COLO668 (cell line): ENCODE measurements at regions not wholly inside any gene's neighbourhood (a gene's known extent, or its start where the extent isn't known, plus 50 kb on each side); places are given as distances from the start of the nearest gene placed in this dataset.
"Not testable (repeated sequence)": the region's sequence is repeated elsewhere in the genome, so short reads cannot be mapped to it uniquely, and the experiment has no call there.

Source experiments
- DNase-seq: peaks from one replicate; lab custom pipeline; 2025; ENCODE audit not compliant: unreplicated experiment; lab: John Stamatoyannopoulos, UW

DNA sequence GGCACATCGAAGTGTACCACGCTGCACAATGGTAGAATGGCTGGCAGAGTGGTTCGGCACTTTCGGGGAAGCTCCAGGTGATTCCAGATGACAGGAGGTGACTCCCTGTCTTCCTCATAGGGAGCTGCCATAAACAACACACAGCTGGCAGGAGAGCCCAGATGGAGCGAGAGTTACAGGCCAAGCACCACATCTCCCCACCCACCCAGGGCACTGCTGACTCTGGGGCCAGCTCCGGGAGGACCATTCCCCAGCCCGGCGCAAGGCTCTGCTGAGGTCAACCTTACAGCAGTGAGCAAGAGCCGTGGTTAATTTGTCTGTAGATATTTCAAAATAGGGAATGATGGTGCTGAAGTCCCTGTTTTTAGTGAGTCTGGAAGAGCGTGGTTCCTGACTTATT lies 78.8 kb upstream of the HMGXB4 start:
- DNase-seq, result no peak

DNA sequence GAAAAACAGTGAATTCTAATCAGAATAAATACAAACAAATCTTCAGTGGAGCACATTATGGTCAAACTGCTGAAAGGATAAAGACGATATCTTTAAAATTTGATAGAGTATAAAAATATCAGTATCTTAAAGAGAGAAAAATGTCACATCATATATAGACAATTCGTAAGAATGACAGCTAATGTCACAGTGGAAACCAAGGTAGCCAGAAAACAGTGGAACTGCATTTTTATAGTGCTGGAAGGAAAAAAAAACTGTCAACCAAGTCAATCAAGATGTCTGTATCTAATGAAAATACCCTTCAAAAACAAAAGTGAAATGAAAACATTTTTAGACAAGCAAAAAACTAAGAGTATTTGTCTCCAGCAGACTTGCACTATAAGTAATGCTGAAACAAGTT lies 73.4 kb upstream of the HMGXB4 start:
- no peak for DNase-seq

DNA sequence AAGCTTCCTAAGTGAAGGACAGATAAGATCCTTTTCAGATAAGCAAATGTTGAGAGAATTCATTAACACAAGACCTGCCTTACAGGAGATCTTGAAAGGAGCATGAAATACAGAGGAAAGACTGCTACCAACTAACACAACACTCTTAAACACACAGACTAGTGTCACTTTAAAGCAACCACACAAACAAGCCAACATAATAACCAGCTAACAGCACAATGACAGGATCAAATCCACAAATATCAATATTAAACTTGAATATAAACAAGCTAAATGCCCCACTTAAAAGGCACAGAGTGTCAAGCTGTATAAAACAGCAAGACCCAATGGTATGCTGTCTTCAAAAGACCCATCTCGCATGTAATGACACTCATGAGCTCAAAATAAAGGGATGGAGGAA lies 70.8 kb upstream of the HMGXB4 start:
- no peak for DNase-seq

DNA sequence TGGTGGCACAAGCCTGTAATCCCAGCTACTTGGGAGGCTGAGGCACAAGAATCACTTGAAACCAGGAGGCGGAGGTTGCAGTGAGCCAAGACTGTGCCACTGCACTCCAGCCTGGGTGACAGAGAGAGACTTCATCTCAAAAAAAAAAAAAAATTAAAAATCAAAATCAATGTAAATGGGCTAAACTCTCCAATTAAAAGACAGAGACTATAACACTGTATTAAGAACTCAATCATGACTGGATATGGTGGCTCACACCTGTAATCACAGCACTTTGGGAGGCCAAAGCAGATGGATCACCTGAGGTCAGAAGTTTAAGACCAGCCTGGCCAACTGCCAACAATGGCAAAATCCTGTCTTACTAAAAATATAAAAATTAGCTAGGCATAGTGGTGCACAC lies 68.4 kb upstream of the HMGXB4 start:
- not testable (repeated sequence) for DNase-seq

DNA sequence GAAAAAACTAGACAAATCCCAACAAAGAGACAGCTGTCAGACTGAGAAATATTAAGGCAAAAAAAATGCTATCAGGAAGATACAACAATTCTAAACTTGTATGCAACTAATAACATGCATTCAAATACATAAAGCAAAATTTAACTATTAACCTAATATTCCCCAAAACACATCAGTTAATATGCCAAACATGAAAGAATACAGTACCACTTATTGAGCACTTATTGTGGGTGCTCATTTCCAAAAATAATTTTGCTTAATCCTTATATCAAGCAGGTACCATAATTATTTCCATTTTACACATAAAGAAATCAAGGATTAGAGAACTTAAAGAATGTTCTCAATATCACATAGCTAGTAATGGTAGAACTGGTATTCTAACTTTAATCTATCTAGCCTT lies 67.7 kb upstream of the HMGXB4 start:
- DNase-seq, result no peak

DNA sequence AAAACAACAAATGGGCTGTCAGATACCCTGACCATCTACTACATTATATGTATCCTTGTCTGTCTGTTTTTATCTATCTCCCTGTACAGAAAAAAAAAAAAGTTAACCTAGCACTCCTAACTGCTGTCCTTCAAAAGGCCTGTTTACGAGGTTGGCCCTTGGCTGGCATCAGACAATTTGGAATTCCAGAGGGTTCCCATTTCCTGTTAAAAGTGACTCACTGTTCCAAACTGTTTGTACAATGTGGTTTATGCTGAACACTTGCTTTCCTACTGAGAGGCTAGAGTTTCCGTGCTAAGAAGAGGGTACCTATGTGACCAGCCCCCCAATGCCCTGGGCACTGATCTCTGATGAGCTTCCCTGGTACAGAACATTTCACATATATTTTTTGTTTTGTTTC lies 65.9 kb upstream of the HMGXB4 start:
- DNase-seq, result no peak

DNA sequence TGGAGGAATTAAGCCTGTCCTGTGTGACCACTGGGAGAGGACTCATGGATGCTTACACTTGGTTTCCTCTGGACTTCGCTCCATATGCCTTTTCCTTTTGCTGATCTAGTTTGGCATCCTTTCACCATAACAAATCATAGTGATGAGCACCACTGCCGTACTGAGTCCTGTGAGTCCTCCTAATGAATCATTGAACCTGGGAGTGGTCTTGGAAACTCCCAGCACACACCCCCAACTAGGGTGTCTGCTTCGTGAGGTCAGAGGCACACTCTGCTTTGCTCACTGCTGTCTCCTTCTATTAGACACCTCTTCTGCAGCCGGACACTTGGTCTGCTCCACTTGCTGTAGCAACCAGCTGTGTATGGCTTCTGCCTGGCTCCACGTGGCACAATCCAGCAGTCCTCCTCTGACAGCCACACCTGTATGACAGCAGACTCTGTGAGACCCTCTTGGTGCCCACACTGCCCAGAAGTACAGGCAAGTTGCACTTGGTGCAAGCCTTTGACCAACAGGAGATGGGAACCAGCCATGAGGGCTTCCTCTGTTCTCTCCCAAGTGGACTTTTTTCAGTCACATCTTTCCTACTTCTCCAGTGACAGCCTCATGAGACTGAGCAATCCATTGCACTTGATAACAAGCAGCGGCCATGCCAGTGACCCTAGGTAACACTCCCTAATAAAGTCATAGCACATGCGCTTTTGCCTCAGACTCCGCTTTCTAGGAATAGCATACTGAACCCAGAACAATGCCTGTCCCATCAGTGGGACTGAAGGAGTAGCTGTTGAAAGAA lies 65.0 kb upstream of the HMGXB4 start:
- DNase-seq, result no peak

DNA sequence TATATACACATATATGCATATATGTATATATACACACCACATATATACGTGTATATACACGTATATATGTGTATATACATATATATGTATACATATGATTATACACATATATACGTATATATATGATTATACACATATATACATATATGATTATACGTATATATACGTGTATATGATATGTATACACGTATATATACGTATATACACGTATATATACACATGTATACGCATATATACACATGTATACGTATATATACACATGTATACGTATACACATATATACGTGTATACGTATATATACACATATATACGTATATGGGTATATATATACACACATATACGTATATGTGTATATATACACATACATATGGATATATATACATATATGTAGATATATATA lies 62.1 kb upstream of the HMGXB4 start:
- DNase-seq, result no peak

DNA sequence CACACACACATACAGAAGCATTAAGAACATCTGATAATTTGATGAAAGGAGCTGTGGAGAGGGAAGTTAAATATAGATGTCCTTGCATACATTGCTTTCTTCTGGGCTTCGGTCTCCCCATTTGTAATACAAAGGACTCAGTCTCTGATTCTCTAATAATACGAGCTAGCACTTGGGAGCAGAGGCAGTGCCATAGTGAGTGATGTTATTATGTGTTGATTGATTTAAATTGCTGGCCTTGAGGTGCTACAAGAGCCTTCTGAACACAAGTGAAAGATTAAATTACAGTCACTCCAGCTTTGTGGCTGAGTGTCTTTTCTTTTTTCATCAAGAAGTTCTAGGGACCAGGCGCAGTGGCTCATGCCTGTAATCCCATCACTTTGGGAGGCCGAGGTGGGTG lies 61.5 kb upstream of the HMGXB4 start:
- no peak for DNase-seq

DNA sequence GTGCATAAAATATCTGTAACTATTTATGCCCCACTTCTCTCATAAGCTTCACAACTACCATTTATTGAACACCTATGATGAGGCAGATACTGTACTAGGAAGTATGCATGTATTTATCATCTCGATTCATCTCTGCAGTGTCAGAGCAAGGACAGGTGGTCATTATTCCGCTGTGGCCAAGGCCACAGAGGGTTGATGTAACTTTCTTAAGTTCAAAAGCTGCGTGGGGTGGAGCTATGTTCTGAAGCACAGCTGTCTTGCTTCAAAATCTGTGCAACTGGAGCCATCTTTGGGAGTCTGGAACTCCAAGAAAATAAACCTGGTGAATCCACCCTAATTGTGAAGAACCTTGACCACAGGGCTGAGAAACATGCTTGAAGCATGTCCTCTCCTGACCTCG lies 60.2 kb upstream of the HMGXB4 start:
- no peak for DNase-seq

DNA sequence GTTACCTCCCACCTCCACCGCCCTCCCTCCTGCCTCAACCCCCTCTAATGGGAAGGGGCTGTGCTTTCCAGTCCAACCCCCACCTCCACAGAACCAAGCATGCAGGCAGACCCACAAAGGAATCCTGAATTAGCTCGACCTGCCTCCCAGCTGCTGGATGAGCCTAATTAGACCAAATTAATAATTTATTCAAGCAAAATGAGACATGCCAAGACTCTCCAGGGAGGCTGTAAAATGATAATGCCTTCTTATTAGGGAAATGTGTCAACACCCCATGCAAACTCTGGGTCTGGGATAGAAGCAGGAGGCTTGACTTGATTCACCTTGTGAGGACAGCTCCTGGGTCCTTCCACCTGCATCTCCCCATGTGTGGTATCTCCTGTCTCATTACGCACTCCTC lies 59.4 kb upstream of the HMGXB4 start:
- DNase-seq, result no peak

DNA sequence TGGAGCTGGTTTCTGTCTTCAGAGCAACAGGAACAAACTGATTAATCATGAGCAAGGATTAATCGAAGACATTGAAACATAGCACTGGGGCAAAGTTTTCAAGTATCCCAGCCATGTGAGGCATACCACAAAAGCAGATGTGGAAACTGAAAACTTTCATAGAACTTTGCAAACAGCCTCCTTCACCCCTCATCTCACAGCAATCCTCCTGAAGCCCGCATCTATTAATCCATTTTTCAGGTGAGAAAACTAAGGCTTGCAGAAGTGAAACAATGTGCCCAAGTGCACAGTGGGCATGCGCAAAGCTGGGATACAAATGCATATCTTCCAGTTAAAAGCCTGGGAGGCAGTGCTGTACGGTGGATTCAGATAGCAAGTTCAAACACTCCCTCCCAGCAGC lies 58.6 kb upstream of the HMGXB4 start:
- no peak for DNase-seq

DNA sequence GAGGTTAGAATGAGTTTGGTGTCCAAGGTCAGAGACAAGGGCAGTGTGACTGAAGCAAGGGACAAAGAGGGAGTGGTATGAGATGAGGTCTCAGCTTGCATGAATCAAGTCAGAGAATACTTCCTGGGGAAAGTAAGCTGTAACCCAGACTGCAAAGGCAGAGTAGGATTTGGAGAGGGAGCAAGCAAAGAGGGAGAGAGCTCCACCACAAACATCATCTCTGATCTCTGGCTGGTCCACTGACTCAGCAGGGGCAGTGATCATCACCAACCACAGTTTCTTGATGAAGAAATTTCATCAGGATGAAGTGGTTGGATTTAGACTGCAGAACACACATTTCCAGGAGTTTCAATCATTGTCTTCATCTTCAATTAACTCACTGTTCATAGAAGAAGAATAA lies 54.9 kb upstream of the HMGXB4 start:
- DNase-seq, result no peak

DNA sequence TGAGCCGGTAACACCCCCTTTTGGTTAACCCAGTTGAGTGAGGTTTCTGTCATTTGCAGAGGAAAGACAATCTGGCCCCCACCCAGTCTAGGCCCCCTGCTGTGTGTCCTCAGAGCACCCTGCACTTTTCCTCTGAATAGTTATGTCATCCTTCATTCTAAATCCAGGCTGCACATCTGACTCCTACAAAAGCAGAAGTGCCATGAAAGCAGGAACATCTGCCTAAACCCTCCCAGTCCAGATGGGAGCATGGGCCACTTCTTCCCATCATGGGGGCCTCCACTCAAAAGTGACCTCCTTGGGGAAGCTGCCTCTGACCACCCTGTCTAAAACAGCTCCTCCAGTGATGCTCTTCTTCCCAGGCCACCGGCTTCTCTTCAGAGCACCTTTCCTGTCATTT lies 53.7 kb upstream of the HMGXB4 start:
- no peak for DNase-seq

DNA sequence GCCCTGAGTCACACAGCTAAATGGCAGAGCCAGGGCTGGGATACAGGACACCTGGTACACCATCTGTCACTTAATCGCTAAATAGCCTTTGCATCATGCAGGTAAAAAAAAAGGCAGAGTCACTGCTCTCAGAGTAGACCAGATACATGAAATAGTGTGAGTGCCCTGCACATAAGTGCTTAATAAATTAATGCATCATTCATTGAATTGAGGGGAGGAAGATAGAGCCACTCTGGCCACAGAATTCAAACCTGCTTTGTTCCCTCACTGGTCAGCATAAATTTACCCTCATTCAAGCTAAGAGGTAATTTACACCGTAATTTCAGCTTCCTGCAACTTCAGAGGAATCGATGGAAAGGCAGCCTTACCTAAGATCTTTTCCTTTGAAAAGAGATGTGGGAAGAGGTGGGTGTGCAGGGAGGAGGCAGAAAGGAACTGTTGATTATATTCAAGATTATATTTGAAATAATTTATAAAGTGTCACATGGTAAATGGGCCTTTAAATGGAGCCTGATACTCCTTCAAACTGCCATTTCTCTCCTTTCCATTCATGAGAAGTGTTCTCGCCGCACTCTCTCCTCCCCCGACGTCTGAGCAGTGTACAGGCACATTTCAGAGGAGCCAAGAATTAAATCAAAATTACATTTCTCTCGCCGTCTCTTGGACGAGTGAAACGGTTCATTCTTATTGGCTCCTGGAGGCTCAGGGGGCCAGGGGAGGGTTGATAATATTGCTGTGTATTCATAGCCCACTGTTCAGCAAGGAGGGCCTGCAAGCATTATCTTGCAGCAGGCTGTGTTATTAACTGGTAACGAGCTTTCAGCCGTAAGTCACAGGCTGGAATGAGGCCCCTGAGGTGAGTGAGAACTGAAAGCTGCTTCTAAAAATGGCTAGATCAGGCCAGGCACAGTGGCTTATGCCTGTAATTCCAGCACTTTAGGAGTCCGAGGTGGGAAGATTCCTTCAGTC lies 52.2 kb upstream of the HMGXB4 start:
- DNase-seq, result no peak

DNA sequence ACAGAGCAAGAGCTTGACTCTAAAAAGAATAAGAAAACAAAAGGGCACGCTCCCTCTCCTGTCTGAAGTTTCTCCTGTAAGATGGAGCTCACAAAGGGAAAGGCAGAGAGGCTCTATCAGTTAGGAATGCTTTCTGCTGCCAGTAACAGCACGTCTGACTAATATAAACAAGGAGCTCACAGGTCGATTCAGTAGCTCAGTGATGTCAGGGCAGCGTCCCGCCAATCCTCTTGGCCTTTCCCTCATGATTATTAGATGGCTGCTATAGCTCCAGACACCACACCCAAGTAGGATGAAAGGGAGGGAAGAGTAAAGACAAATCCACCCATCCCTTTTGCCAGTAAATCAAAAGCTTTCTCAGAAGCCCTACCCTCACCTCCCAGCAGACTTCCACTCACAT lies 51.3 kb upstream of the HMGXB4 start:
- no peak for DNase-seq

DNA sequence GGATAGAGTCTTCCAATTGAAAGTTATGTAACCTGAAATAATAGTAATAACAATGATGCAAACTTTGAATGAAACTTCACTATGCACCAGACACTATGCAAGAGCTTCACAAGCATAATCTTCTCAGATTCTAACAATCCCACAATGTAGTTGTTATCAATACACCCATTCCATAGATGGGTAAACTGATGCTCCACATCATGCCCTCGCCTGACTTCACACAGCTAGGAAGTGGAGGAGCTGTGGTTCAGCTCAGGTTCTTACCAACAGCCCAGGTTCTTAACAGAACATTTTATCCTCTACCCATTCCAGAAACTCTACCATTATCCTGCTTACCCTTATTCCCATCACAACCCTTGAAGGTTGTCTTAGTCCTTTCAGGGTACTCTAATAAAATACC lies 50.4 kb upstream of the HMGXB4 start:
- no peak for DNase-seq
